ENCODE measurements at regions not wholly inside any gene's neighbourhood (a gene's known extent, or its start where the extent isn't known, plus 50 kb on each side); places are given as distances from the start of the nearest gene placed in this dataset.
"Not testable (repeated sequence)": the region's sequence is repeated elsewhere in the genome, so short reads cannot be mapped to it uniquely, and the experiment has no call there.

- Mint-ChIP-seq H3K36me3 (no peaks in the 10 kb centered on the region), H3K9me3 (peaks cover 9% of the 10 kb centered on the region), H3K4me3 (no peak overlapping the region), H3K27ac (no peak overlapping the region), H3K27me3 (no peaks in the 10 kb centered on the region), H3K4me1 (no peaks in the 10 kb centered on the region)
- CTCF ChIA-PET: no interaction called here
- DNase-seq: no peak
Measured at GRCh38 chr5:121105921-121106320, 641.8 kb downstream of the PRR16 start.

GRCh38 chr5:121106721-121107690, 642.9 kb downstream of the PRR16 start:
- CTCF ChIA-PET, H3K27ac Mint-ChIP-seq, DNase-seq, H3K4me1 Mint-ChIP-seq, H3K4me3 Mint-ChIP-seq, H3K36me3 Mint-ChIP-seq, H3K27me3 Mint-ChIP-seq, H3K9me3 Mint-ChIP-seq: not testable (repeated sequence)

GRCh38 chr5:121108725-121109124, 644.6 kb downstream of the PRR16 start:
- no peaks in the 10 kb centered on the region for H3K27me3 Mint-ChIP-seq

GRCh38 chr5:121109817-121110216, 645.7 kb downstream of the PRR16 start:
- no peaks in the 10 kb centered on the region for H3K36me3 Mint-ChIP-seq
- no peaks in the 10 kb centered on the region for H3K27me3 Mint-ChIP-seq
- CTCF ChIA-PET: no interaction called here
- H3K4me1 Mint-ChIP-seq: no peaks in the 10 kb centered on the region
- H3K27ac Mint-ChIP-seq: no peak overlapping the region
- H3K9me3 Mint-ChIP-seq: peaks cover 9% of the 10 kb centered on the region
- no peak for DNase-seq
- no peak overlapping the region for H3K4me3 Mint-ChIP-seq

More at GRCh38 chr5:121108725-121109124, 644.6 kb downstream of the PRR16 start:
- no peaks in the 10 kb centered on the region for H3K36me3 Mint-ChIP-seq
- CTCF ChIA-PET: no interaction called here
- no peaks in the 10 kb centered on the region for H3K4me1 Mint-ChIP-seq
- H3K9me3 Mint-ChIP-seq: peaks cover 9% of the 10 kb centered on the region
- no peak overlapping the region for H3K27ac Mint-ChIP-seq
- H3K4me3 Mint-ChIP-seq: no peak overlapping the region
- DNase-seq: no peak

GRCh38 chr5:121121786-121122185, 657.7 kb downstream of the PRR16 start:
- Mint-ChIP-seq H3K36me3 (no peaks in the 10 kb centered on the region), H3K4me3 (no peak overlapping the region), H3K27ac (no peak overlapping the region), H3K27me3 (no peaks in the 10 kb centered on the region), H3K4me1 (no peaks in the 10 kb centered on the region), H3K9me3 (peaks cover under 1% of the 10 kb centered on the region)
- CTCF ChIA-PET: no interaction called here
- DNase-seq: no peak

GRCh38 chr5:121138495-121138907, 674.4 kb downstream of the PRR16 start:
- H3K36me3 Mint-ChIP-seq: no peaks in the 10 kb centered on the region
- no peak overlapping the region for H3K27ac Mint-ChIP-seq

GRCh38 chr5:121138952-121139351, 674.9 kb downstream of the PRR16 start:
- Mint-ChIP-seq H3K9me3 (peaks cover 6% of the 10 kb centered on the region), H3K4me1 (no peaks in the 10 kb centered on the region), H3K4me3 (no peak overlapping the region), H3K36me3 (no peaks in the 10 kb centered on the region), H3K27me3 (no peaks in the 10 kb centered on the region), H3K27ac (no peak overlapping the region)
- no peak for DNase-seq
- CTCF ChIA-PET: no interaction called here

More at GRCh38 chr5:121138495-121138907, 674.4 kb downstream of the PRR16 start:
- peaks cover 6% of the 10 kb centered on the region for H3K9me3 Mint-ChIP-seq
- DNase-seq: no peak
- no peak overlapping the region for H3K4me3 Mint-ChIP-seq
- CTCF ChIA-PET: no interaction called here
- H3K27me3 Mint-ChIP-seq: no peaks in the 10 kb centered on the region
- H3K4me1 Mint-ChIP-seq: no peaks in the 10 kb centered on the region

GRCh38 chr5:121144764-121145163, 680.7 kb downstream of the PRR16 start:
- Mint-ChIP-seq H3K4me1 (no peaks in the 10 kb centered on the region), H3K36me3 (no peaks in the 10 kb centered on the region), H3K9me3 (peaks cover 9% of the 10 kb centered on the region), H3K27me3 (no peaks in the 10 kb centered on the region), H3K27ac (no peak overlapping the region), H3K4me3 (no peak overlapping the region)
- CTCF ChIA-PET: no interaction called here
- no peak for DNase-seq

GRCh38 chr5:121151534-121151933, 687.4 kb downstream of the PRR16 start:
- Mint-ChIP-seq H3K27me3 (no peaks in the 10 kb centered on the region), H3K36me3 (no peaks in the 10 kb centered on the region), H3K9me3 (peaks cover 5% of the 10 kb centered on the region), H3K27ac (no peak overlapping the region), H3K4me1 (no peaks in the 10 kb centered on the region), H3K4me3 (no peak overlapping the region)
- DNase-seq: no peak
- CTCF ChIA-PET: no interaction called here

GRCh38 chr5:121152411-121152810, 688.3 kb downstream of the PRR16 start:
- no peak overlapping the region for H3K27ac Mint-ChIP-seq
- H3K9me3 Mint-ChIP-seq: peaks cover 5% of the 10 kb centered on the region
- CTCF ChIA-PET: no interaction called here
- H3K4me3 Mint-ChIP-seq: no peak overlapping the region
- no peaks in the 10 kb centered on the region for H3K27me3 Mint-ChIP-seq
- no peaks in the 10 kb centered on the region for H3K4me1 Mint-ChIP-seq
- no peak for DNase-seq
- no peaks in the 10 kb centered on the region for H3K36me3 Mint-ChIP-seq

- H3K27me3 Mint-ChIP-seq: no peaks in the 10 kb centered on the region
- CTCF ChIA-PET: no interaction called here
- no peaks in the 10 kb centered on the region for H3K9me3 Mint-ChIP-seq
- no peak for DNase-seq
- H3K4me3 Mint-ChIP-seq: no peak overlapping the region
- H3K27ac Mint-ChIP-seq: no peak overlapping the region
- H3K4me1 Mint-ChIP-seq: no peaks in the 10 kb centered on the region
- H3K36me3 Mint-ChIP-seq: no peaks in the 10 kb centered on the region
Measured at GRCh38 chr5:121156565-121156964, 692.5 kb downstream of the PRR16 start.

GRCh38 chr5:121158451-121158850, 693.2 kb upstream of the FTMT start:
- no peak for DNase-seq
- H3K27ac Mint-ChIP-seq: no peak overlapping the region
- H3K36me3 Mint-ChIP-seq: no peaks in the 10 kb centered on the region
- H3K27me3 Mint-ChIP-seq: no peaks in the 10 kb centered on the region
- H3K4me1 Mint-ChIP-seq: no peaks in the 10 kb centered on the region
- no peak overlapping the region for H3K4me3 Mint-ChIP-seq
- CTCF ChIA-PET: no interaction called here
- no peaks in the 10 kb centered on the region for H3K9me3 Mint-ChIP-seq

- no peaks in the 10 kb centered on the region for H3K4me1 Mint-ChIP-seq
- H3K9me3 Mint-ChIP-seq: no peaks in the 10 kb centered on the region
- CTCF ChIA-PET: no interaction called here
- H3K27ac Mint-ChIP-seq: no peak overlapping the region
- no peaks in the 10 kb centered on the region for H3K36me3 Mint-ChIP-seq
- no peak overlapping the region for H3K4me3 Mint-ChIP-seq
- no peaks in the 10 kb centered on the region for H3K27me3 Mint-ChIP-seq
- no peak for DNase-seq
Measured at GRCh38 chr5:121160591-121160990, 691.1 kb upstream of the FTMT start.

- Mint-ChIP-seq H3K27ac (no peak overlapping the region), H3K27me3 (no peaks in the 10 kb centered on the region), H3K9me3 (peaks cover 2% of the 10 kb centered on the region), H3K4me3 (no peak overlapping the region), H3K36me3 (no peaks in the 10 kb centered on the region), H3K4me1 (no peaks in the 10 kb centered on the region)
- CTCF ChIA-PET: no interaction called here
- DNase-seq: no peak
Measured at GRCh38 chr5:121164632-121165031, 687.0 kb upstream of the FTMT start.

- Mint-ChIP-seq H3K27me3 (no peaks in the 10 kb centered on the region), H3K9me3 (peaks cover 3% of the 10 kb centered on the region), H3K4me3 (no peak overlapping the region), H3K27ac (no peak overlapping the region), H3K36me3 (no peaks in the 10 kb centered on the region), H3K4me1 (no peaks in the 10 kb centered on the region)
- no peak for DNase-seq
- CTCF ChIA-PET: no interaction called here
Measured at GRCh38 chr5:121171361-121171760, 680.3 kb upstream of the FTMT start.

All from activated naive CD4-positive, alpha-beta T cell treated with anti-CD3 and anti-CD28 coated beads, Interleukin-2, amount 10 ng/mL, durations not matched to agents 7 days and 5 days (primary cell).